ENCODE measurements at regions not wholly inside any gene's neighbourhood (a gene's known extent, or its start where the extent isn't known, plus 50 kb on each side); places are given as distances from the start of the nearest gene placed in this dataset.

- ChIA-PET POLR2A (no interaction called here), CTCF (no interaction called here)
- TF ChIP-seq HOXB13 (CRISPR knock-in tag; IDR thresholded peaks at IDR 0.05; ENCODE audit: low read depth) (no peak), SMC3 (IDR thresholded peaks at IDR 0.05) (no peak), ELK1 (IDR thresholded peaks at IDR 0.05; ENCODE audit: low read depth, low read length) (no peak), CTCF (IDR thresholded peaks at IDR 0.05) (no peak), MAFK (IDR thresholded peaks at IDR 0.05; ENCODE audit: partially characterized antibody) (no peak), CHD4 (IDR thresholded peaks at IDR 0.05; ENCODE audit: borderline replicate concordance) (no peak), JUN (IDR thresholded peaks at IDR 0.05) (no peak), HEYL (CRISPR knock-in tag; IDR thresholded peaks at IDR 0.05) (no peak), CEBPB (IDR thresholded peaks at IDR 0.05) (no peak), NR3C1 (IDR thresholded peaks at IDR 0.05) (no peak), E2F6 (IDR thresholded peaks at IDR 0.05; ENCODE audit: borderline replicate concordance, low read depth) (no peak), RAD21 (conservative IDR thresholded peaks at IDR 0.05 in 1 of 2, IDR thresholded peaks at IDR 0.05 in 1 of 2) (no peak), ESRRA (IDR thresholded peaks at IDR 0.05; ENCODE audit: borderline replicate concordance, low read length) (no peak), BHLHE40 (IDR thresholded peaks at IDR 0.05; ENCODE audit: low read depth, low read length) (no peak), PBX3 (IDR thresholded peaks at IDR 0.05) (no peak), NPAS2 (CRISPR knock-in tag; IDR thresholded peaks at IDR 0.05; ENCODE audit: borderline replicate concordance) (no peak), PHF8 (IDR thresholded peaks at IDR 0.05; ENCODE audit: borderline replicate concordance, low read depth) (no peak)
- no peaks in the 10 kb centered on the region for H3K4me1 ChIP-seq
- no peak overlapping the region for H3K4me2 ChIP-seq
- H3K4me3 ChIP-seq = no peak overlapping the region
- FAIRE-seq = no peak
- ATAC-seq = no peak
- H3K9me3 ChIP-seq = 0 out of 3 replicates have a peak, but pooled peaks cover 2% of the 10 kb centered on the region
- DNase-seq (ENCODE audit: low read depth in 1 of 2, low spot score in 1 of 2) = no peak
- no peak overlapping the region for H3K27ac ChIP-seq
- WGBS (ENCODE audit: missing lambda C conversion rate) = 22% methylated on average over 5 of the region's 5 CpGs
Observed at GRCh38 chr1:238608144-238608543, 717.4 kb upstream of the ZP4 start.

- POLR2A ChIA-PET = no interaction called here
- TF ChIP-seq E2F6 (IDR thresholded peaks at IDR 0.05; ENCODE audit: borderline replicate concordance, low read depth) (no peak), SREBF2 (IDR thresholded peaks at IDR 0.05) (no peak), FOSL2 (IDR thresholded peaks at IDR 0.05) (no peak), FOSL2 (CRISPR knock-in tag; IDR thresholded peaks at IDR 0.05) (no peak), TFCP2L1 (CRISPR knock-in tag; IDR thresholded peaks at IDR 0.05) (no peak), POLR2A (IDR thresholded peaks at IDR 0.05; ENCODE audit: low read length) (no peak)
- WGBS (ENCODE audit: missing lambda C conversion rate) = 29% methylated on average over 4 of the region's 4 CpGs
- H3K4me2 ChIP-seq = no peak overlapping the region; the same call in 2 of the 3 replicates
- 0 out of 3 replicates have a peak, but pooled peaks cover 2% of the 10 kb centered on the region for H3K9me3 ChIP-seq
- DNase-seq (ENCODE audit: low read depth in 1 of 2, low spot score in 1 of 2) (peak in 1 of 2 experiments; percentile 6), ATAC-seq (0 out of 6 replicates have a peak, but pooled peaks of 1 of the 2 experiments have one; percentile 34), FAIRE-seq (no peak)
- CTCF ChIA-PET = no interaction called here
- no peak overlapping the region for H3K27ac ChIP-seq
- H3K4me1 ChIP-seq = no peaks in the 10 kb centered on the region
- no peak overlapping the region for H3K4me3 ChIP-seq
Observed at GRCh38 chr1:238606896-238607295, 716.2 kb upstream of the ZP4 start.
